SIG-M5 (cell line): ENCODE measurements at regions not wholly inside any gene's neighbourhood (a gene's known extent, or its start where the extent isn't known, plus 50 kb on each side); places are given as distances from the start of the nearest gene placed in this dataset.
"Not testable (repeated sequence)": the region's sequence is repeated elsewhere in the genome, so short reads cannot be mapped to it uniquely, and the experiment has no call there.

ENCODE experiments used
- DNase-seq: peaks from one replicate; lab custom pipeline; 2025; lab: John Stamatoyannopoulos, UW

- not testable (repeated sequence) for DNase-seq
Measured at GRCh38 chr1:166695834-166696233, 143.4 kb upstream of the POGK start.

DNA sequence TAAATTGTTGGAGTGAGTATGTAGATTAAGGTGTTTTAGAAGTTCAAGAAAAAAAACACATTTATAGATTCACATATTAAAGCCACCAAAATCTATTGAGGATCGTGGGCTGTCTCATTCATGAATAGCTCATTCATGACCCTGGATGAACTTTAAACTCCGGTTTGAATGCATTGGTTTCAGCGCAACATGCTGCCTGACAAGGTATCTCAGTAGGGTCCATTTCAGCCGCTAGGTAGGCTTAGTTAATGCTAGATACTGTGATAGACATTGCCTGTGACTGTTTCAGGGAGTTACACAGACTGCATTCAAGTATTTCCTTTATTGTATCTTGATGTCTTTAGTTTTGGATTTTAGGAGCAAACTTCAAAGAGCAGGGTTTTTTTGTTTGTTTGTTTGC lies 140.5 kb upstream of the POGK start:
- no peak for DNase-seq

GRCh38 chr1:166699613-166700012 lies 139.7 kb upstream of the POGK start:
- no peak for DNase-seq

GRCh38 chr1:166700696-166701095 lies 138.6 kb upstream of the POGK start:
- DNase-seq = no peak

DNA sequence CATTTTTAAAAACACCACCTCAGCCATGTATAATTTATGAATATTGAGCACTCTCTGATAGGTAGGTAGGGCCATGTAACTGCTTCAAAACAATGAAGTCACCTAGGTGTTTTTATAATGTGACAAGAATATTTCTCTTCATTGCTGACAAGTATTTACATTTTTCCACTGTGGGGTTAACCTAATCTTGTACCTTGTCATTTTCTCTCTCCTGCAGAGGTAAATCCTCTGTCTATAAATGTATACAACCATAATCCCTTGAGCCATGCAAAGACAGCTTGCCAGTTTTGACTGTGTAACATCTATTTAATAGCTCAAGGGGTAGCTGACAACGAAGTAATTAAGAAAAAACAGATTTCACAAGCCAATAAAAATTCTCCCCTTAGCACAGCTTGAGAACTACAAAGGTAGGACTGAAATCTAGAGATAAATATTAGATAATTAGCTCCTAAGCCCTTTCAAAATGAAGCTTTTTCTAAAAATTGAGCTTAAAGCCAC lies 137.6 kb upstream of the POGK start:
- no peak for DNase-seq

- no peak for DNase-seq
Measured at GRCh38 chr1:166703141-166703540, 136.1 kb upstream of the POGK start.

DNA sequence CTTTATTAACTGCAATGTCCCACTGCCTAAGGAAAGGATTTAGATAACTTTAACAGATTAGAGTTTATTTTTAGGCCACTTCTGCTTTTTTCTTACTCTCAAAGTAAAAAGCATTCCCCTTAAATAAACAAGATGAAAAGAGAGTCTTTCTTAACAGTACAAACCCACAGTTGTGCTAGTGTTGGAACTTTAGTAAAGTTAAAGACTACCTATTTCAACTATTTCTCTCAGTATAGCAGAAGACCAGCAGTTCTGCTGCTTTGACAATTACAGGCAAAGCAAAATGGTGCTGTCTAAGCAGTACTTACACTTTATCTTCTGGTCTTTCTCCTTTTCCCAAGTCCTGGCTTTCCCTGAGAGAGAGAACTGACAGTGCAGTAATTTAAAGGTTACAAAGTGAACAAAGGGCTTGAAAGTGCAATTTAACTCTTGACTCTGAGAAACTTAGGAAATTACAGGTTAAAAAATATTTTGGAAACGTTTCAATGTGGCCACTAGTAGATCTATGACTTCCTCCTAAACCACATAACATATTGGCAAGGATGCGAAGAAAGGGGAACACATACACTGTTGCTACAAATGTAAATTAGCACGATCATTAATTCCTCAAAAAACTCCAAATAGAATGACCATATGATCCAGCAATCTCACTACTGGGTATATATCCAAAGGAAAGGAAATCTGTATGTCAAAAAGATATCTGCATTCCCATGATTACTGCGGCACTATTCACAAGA lies 135.4 kb upstream of the POGK start:
- DNase-seq = no peak

DNA sequence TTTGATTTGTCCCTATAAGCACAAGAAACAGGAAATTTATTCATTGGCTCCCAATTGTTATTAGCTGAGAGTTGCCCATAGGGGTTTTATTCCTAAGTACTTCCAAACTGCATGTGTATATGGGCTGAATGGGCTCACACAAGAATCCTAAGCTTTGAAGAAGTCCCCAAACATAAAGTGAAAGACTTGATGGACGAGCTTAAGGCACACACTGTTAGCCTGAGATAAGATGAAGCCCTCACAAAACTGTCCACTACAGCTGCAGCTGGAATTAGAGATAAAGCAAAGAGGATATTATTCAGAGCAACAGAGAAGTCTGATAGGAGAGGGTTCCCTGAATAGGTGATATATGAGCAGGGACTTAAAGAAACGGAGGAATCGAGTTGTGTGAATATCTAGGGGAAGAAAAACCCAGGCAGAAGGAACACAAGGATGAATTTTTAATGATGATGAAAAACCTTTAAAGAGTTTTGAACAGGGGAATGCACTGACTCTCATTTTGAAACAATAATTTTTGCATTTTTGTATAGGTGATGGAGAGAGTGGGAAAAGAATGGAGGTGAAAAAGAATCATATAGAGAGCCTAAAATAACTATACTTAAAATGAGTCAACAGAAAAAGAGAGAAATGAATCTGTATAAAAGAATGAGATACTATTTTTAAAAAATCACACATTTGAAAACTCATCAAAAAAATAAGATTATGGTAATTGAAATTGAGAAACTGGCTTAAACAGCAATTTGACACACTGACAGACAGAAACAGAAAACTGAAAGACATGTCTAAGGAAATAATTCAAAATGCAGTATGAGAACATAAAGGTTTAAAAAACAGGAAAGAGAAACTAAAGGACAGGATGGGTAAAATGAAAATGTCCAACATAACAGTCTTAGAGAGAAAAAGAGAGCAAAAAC lies 133.6 kb upstream of the POGK start:
- DNase-seq = no peak

DNA sequence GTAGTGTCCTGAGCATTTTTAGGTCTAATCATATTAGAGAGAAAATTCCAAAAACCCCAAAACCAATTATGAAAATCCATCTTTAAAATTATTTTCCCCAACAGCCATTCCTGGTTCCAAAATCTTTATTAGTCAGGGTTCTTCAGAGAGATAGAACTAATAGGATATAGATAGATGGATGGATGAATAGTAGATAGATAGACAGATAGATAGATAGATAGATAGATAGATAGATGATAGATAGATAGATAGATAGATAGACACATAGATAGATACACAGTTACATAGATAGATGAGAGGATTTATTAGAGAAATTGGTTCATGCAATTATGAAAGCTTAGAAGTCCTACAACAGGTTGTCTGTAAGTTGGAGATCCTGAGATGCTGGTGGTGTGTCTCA lies 122.7 kb upstream of the POGK start:
- no peak for DNase-seq

GRCh38 chr1:166721145-166721544 lies 118.1 kb upstream of the POGK start:
- no peak for DNase-seq

GRCh38 chr1:166730299-166730888 lies 108.9 kb upstream of the POGK start:
- no peak for DNase-seq

DNA sequence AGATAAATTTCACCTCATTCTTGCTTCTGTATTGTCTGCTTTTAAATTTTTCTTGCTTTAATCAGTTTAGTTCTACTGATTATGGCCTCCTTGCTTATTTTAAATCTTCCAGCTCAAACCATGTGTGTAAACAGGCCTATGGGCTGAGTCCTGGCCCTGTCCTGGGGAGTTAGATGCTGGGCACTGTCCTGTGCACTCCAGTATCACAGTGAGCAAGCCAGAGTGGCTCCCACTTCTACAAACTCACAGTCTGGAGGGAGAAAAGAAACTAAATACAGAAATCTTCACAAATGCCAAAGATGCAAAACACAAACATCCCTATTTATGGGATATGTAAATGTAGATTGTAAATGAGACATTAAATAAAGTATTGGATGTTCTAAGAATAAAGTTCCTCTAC lies 101.1 kb upstream of the POGK start:
- no peak for DNase-seq

DNA sequence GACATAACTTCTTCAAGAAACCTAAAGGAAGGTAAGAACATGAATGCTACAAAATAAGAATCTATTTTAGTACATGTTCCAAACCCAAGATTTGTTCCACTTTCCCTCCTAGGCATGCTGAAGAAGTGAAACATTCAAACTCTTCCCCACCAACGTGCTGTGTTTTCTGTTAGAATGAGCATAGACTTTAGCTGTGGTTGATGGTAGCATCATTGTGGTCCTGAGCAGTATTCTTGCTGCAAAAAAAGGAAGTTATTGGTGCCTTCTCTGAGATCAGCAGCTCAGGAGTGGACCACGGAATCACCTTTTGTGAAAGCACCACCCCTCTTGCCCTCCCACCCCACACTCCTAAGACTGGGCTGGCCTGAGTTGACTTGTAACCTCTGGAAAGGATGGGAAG lies 100.4 kb upstream of the POGK start:
- DNase-seq = no peak

DNA sequence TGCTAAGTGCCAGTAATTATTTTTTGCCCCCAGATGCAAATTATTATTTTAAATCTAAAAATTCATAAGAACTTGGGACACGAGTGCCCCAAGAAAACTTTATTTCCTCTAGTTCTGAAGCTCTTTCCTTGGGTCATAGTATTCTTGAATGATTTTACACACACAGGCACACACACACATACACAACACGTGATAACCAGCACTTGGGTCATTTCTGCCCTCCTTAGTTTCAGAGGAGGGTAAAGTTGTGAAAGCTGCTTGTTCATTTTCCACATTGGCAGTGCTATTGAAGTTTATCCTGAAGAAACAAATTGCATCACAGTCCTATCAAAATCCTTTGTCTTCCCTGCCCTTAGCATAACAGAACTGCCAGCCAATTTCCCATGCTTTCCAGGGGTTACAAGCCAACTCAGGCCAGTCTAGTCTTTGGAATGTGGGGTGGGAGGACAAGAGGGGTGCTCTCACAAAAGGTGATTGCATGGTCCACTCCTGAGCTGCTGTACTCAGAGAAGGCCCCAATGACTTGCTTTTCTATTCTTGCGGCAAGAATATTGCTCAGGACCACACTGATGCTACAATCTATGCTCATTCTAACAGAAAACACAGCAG lies 98.5 kb upstream of the POGK start:
- DNase-seq = no peak

GRCh38 chr1:166763318-166763717 lies 76.0 kb upstream of the POGK start:
- no peak for DNase-seq

DNA sequence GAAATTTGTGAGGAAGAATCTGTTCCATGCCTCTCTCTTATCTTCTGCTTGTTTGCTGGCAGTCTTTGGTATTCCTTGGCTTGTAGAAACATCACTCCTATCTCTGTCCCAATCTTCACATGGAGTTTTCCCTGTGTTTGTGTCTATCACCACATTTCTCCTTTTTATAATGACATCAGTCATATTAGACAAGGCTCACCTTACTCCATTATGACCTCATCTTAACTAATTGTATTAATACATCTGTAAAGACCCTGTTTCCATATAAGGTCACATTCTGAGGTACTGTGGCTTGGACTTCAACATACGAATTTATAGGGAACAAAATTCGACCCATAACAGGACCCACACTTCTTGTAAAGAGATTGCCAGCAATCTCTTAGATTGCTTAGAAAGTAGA lies 72.3 kb upstream of the POGK start:
- no peak for DNase-seq

- DNase-seq = not testable (repeated sequence)
Measured at GRCh38 chr1:166784646-166785045, 54.6 kb upstream of the POGK start.

DNA sequence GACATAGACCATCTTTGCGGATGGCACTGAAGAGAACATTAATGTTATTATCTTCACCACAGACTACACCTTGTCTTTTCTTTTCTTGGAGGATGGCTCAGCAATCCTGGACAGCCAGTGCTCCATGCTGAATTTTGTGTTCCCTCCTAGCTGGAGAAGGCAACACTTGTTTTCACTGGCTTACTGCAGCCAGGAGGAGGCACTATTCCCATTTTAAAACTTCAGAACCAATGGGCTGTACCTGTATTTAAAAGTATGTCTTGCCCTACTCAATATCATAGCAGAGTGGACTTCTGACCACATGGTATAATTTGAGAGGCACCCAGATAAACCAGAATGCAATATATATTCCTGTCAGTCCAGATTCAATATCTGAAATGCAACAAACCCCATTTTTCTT lies 53.3 kb upstream of the POGK start:
- DNase-seq = no peak

GRCh38 chr1:166789286-166789685 lies 50.0 kb upstream of the POGK start:
- no peak for DNase-seq
